ENCODE measurements at regions not wholly inside any gene's neighbourhood (a gene's known extent, or its start where the extent isn't known, plus 50 kb on each side); places are given as distances from the start of the nearest gene placed in this dataset.

GRCh38 chr1:38455829-38456530 is 403.6 kb downstream of the RRAGC start:
- no peak for TF ChIP-seq CTCF (IDR thresholded peaks at IDR 0.05; ENCODE audit: low read depth, low read length)
- no peak for DNase-seq (ENCODE audit: low read depth, low spot score)
- no peak overlapping the region for H3K4me3 ChIP-seq (ENCODE audit: low read depth, low read length)
- in situ Hi-C loops (cut with HindIII; ENCODE audit: low sequenced_read_pairs), result no loop called here

GRCh38 chr1:38454749-38455441 is 404.7 kb downstream of the RRAGC start:
- no peak overlapping the region for H3K4me3 ChIP-seq (ENCODE audit: low read depth, low read length)
- no peak for DNase-seq (ENCODE audit: low read depth, low spot score)
- in situ Hi-C loops (cut with HindIII; ENCODE audit: low sequenced_read_pairs), result no loop called here
- no peak for TF ChIP-seq CTCF (IDR thresholded peaks at IDR 0.05; ENCODE audit: low read depth, low read length)

- in situ Hi-C loops (cut with HindIII; ENCODE audit: low sequenced_read_pairs), result no loop called here
- TF ChIP-seq CTCF (IDR thresholded peaks at IDR 0.05; ENCODE audit: low read depth, low read length), result no peak
- H3K4me3 ChIP-seq (ENCODE audit: low read depth, low read length), result no peak overlapping the region
- no peak for DNase-seq (ENCODE audit: low read depth, low spot score)
Measured at GRCh38 chr1:38454236-38454635, 405.3 kb downstream of the RRAGC start.

- no peak for DNase-seq (ENCODE audit: low read depth, low spot score)
- in situ Hi-C loops (cut with HindIII; ENCODE audit: low sequenced_read_pairs), result no loop called here
- no peak for TF ChIP-seq CTCF (IDR thresholded peaks at IDR 0.05; ENCODE audit: low read depth, low read length)
- H3K4me3 ChIP-seq (ENCODE audit: low read depth, low read length), result no peak overlapping the region
Measured at GRCh38 chr1:38452246-38452645, 405.7 kb upstream of the POU3F1 start.

- DNase-seq (ENCODE audit: low read depth, low spot score), result peak; percentile 61
- no peak overlapping the region for H3K4me3 ChIP-seq (ENCODE audit: low read depth, low read length)
- in situ Hi-C loops (cut with HindIII; ENCODE audit: low sequenced_read_pairs), result no loop called here
- TF ChIP-seq CTCF (IDR thresholded peaks at IDR 0.05; ENCODE audit: low read depth, low read length), result no peak
Measured at GRCh38 chr1:38451541-38451993, 405.0 kb upstream of the POU3F1 start.

- no peak for DNase-seq (ENCODE audit: low read depth, low spot score)
- H3K4me3 ChIP-seq (ENCODE audit: low read depth, low read length), result no peak overlapping the region
- in situ Hi-C loops (cut with HindIII; ENCODE audit: low sequenced_read_pairs), result no loop called here
- TF ChIP-seq CTCF (IDR thresholded peaks at IDR 0.05; ENCODE audit: low read depth, low read length), result no peak
Measured at GRCh38 chr1:38448893-38449292, 402.3 kb upstream of the POU3F1 start.

All from astrocyte of the spinal cord (primary cell).